Cardiac fibroblast (primary cell): ENCODE measurements at regions not wholly inside any gene's neighbourhood (a gene's known extent, or its start where the extent isn't known, plus 50 kb on each side); places are given as distances from the start of the nearest gene placed in this dataset.

ENCODE experiments used
- DNase-seq, 2 donors: peaks; one replicate each; pipeline versions ENCODE4 v3.0.0 to v3.0.0-alpha.2; 2010; ENCODE audit warnings: low read depth in 2 of 2
- H3K4me3 ChIP-seq, 2 donors: replicated peaks in 1 of 2; 1 replicate in 1 of 2; 2 replicates in 1 of 2; pipeline ENCODE4 v1.5.1; 2011; ENCODE audit warnings: low read depth in 2 of 2, low read length in 2 of 2, mild to moderate bottlenecking in 2 of 2, moderate library complexity in 1 of 2
- TF ChIP-seq, protein P1 (sequence below): IDR thresholded peaks from one replicate; pipeline ENCODE4 v1.5.1; 2011; ENCODE audit warnings: low read depth, mild to moderate bottlenecking, low read length, inconsistent platforms

DNA sequence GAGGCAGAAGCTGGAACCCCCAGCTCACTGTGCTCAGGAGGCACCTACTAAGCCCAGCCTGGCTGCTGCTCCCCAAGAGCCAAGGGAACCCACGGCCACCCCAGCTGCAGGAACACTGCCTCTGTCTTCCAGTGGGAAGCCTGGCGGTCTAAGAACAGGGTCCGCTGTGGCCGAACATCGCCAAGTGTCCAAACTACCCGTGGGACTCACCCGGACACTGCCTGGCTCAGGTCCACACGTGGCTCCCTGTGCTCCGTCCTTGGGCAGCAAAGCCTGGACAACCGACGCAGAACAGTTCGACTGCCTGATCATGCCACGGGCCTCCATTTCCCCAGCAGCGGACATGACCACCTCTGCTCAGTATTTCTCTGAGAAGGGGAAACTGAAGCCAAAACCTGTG lies 747.0 kb downstream of the BRD1 start:
- H3K4me3 ChIP-seq: no peak overlapping the region
- TF ChIP-seq, protein P1, sequence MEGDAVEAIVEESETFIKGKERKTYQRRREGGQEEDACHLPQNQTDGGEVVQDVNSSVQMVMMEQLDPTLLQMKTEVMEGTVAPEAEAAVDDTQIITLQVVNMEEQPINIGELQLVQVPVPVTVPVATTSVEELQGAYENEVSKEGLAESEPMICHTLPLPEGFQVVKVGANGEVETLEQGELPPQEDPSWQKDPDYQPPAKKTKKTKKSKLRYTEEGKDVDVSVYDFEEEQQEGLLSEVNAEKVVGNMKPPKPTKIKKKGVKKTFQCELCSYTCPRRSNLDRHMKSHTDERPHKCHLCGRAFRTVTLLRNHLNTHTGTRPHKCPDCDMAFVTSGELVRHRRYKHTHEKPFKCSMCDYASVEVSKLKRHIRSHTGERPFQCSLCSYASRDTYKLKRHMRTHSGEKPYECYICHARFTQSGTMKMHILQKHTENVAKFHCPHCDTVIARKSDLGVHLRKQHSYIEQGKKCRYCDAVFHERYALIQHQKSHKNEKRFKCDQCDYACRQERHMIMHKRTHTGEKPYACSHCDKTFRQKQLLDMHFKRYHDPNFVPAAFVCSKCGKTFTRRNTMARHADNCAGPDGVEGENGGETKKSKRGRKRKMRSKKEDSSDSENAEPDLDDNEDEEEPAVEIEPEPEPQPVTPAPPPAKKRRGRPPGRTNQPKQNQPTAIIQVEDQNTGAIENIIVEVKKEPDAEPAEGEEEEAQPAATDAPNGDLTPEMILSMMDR: no peak
- no peak for DNase-seq

DNA sequence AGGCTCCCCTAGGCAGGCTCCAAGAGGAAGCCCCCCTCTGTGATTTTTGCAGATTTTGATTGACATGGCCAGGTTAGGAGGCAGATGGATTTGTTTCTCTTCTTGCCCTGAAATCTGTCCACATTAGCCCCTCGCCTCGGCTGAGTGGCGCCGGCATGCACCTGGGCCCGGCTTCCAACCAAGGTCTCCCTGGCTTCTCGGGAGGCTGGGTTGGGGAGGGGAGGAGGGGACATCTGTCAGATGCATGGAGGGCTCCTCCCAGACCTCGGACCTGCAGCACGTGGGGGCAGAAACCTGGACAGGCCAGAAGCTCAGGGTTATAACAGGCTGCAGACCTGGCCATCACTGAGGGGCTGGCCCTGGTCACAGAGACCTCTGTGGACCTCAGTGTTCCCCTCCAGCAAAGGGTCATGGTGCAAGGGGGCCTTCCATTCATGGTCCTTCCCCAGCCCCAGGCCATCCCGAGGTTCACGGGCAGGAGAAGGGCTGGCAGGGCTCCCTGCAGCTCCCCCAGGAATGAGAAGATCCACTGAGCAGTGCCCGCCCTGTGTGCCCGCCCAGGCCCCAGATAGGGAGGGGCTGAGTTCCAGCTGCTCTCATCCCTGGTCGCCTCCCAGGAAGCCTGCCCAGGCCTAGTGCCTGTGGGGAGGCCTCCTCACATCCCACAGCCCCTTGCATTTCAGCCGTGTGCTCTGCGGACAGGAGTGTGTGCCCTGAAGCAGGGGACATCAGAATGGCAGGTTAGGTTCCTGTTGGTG lies 747.8 kb downstream of the BRD1 start:
- TF ChIP-seq, protein P1: no peak
- no peak for DNase-seq
- no peak overlapping the region for H3K4me3 ChIP-seq

DNA sequence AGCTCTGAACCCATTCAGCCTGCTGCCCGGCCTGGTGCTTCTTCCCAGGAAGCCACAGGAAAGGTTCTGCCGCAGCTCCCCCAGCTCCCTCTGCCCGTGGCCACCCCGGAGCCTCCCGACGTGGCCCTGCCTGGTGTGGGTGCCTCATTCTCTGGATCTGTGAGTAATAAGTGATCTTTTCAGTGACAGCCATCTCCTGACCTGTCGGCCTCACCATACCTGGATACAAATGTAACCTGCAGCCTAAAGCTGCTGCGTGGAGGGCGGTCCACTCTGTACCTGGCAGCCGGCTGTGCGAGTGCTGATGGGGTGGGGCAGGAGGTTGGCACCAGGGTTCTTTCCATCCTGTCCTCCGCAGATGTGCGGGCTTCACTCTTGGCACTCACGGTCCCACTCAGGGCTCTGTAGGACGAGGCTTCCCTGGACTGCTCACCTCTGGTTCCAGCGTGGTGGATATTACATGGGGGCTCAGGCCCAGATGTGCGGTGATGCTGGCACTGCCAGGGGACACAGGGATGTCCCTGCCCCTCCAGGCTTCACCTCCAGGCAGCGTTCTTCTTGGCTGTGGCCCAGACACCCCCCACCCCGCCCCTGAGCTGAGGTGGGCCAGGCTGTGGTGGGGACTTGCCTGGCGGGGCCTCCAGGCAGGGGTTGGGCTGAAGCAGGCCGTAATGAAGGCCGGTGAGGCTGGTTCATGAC lies 748.5 kb downstream of the BRD1 start:
- DNase-seq: no peak
- H3K4me3 ChIP-seq: no peak overlapping the region
- TF ChIP-seq, protein P1: no peak

DNA sequence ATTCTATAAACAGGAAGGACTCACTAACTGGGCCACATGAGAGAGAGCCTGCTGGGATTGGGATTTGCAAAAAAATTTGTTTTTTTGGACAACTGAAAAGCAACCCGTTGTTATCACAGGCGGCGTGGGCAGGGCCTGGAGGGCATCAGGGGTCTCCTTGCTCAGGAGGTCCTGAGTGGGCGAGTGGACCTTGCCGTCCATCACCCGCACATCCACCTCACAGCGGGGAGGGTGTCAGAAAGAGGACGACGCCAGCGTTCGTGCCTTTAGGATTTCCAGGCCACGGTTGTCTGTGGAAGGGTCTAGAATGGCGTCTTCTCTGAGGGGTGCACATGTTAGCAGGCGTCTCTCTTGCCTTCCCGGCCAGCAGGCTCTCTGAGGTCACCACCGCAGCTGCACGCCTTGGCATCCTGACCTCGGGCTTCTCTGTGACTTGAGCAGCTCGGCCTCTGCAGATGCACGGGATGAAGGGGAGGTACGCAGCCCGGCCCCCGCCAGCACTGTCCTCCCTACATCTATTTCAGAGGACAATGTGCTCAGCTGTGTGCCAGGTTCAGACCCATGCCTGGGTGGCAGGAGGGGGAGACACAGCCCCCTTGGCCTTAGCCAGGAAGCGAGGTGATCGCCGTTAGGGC lies 749.5 kb downstream of the BRD1 start:
- no peak overlapping the region for H3K4me3 ChIP-seq
- TF ChIP-seq, protein P1: no peak
- DNase-seq: no peak

DNA sequence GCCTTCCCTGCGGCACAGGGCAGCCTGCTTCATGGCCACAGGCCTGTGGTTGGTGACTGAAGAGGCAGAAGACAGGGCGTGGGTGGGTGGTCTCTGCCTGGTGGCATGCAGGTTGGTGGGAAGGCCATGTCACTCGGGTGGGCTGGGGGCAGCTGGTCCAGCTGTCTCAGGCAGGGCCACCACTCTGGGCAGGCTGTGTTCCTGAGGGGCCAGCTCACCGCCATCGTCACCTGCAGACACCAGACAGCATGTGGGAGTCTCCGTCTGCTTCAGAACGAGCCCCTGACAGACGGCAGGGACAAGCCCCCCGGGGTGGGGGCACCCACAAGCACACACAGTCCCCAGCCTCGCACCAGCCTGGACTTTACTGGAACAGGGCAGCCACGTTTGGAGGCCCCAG lies 750.1 kb downstream of the BRD1 start:
- no peak for DNase-seq
- TF ChIP-seq, protein P1: no peak
- no peak overlapping the region for H3K4me3 ChIP-seq

DNA sequence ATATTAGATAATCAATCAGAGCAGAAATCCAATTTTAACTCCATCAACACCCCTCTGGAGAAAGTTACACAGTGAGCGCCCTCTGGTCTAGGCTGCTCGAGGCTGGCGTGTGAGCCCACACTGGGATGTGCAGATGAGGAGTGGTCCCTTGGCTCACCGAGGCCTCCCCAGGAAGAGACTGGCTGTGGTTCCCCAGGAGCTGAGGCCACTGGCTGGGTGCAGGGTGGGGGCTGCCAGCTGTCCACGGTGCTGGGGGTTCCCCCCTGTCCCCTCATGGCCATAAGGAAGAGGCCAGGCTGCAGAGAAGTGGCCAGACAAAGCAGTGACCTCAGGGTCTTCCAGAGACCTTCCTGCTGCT lies 750.7 kb downstream of the BRD1 start:
- DNase-seq: no peak

More for the DNA sequence above, 750.7 kb downstream of the BRD1 start:
- no peak overlapping the region for H3K4me3 ChIP-seq
- TF ChIP-seq, protein P1: no peak
